ENCODE measurements at regions not wholly inside any gene's neighbourhood (a gene's known extent, or its start where the extent isn't known, plus 50 kb on each side); places are given as distances from the start of the nearest gene placed in this dataset.

- no peak overlapping the region for H3K4me3 Mint-ChIP-seq (ENCODE audit: low read depth, unreplicated experiment)
- peaks cover 7% of the 10 kb centered on the region for H3K4me1 Mint-ChIP-seq (ENCODE audit: low read depth, unreplicated experiment)
- no peaks in the 10 kb centered on the region for H3K9me3 Mint-ChIP-seq (ENCODE audit: low read depth, unreplicated experiment)
- no TSS peak for BruUV-seq (replicated peaks)
- H3K27ac Mint-ChIP-seq (ENCODE audit: unreplicated experiment) = no peak overlapping the region
- DNase-seq = no peak
- H3K27me3 Mint-ChIP-seq (ENCODE audit: unreplicated experiment) = no peaks in the 10 kb centered on the region
- CTCF ChIA-PET = no interaction called here
- no peaks in the 10 kb centered on the region for H3K36me3 Mint-ChIP-seq (ENCODE audit: insufficient read depth, unreplicated experiment)
- no peak for TF ChIP-seq CTCF (IDR thresholded peaks at IDR 0.05; ENCODE audit: unreplicated experiment)
- intact Hi-C loops (cut with micrococcal nuclease; ENCODE audit: unreplicated experiment) = no loop called here
These were observed 209.9 kb upstream of the CTNNB1 start for GRCh38 chr3:40989141-40990061.

- TF ChIP-seq CTCF (IDR thresholded peaks at IDR 0.05; ENCODE audit: unreplicated experiment) = no peak
- no TSS peak for BruUV-seq (replicated peaks)
- H3K27ac Mint-ChIP-seq (ENCODE audit: unreplicated experiment) = no peak overlapping the region
- no peaks in the 10 kb centered on the region for H3K27me3 Mint-ChIP-seq (ENCODE audit: unreplicated experiment)
- DNase-seq = no peak
- intact Hi-C loops (cut with micrococcal nuclease; ENCODE audit: unreplicated experiment) = no loop called here
- no peaks in the 10 kb centered on the region for H3K36me3 Mint-ChIP-seq (ENCODE audit: insufficient read depth, unreplicated experiment)
- peaks cover 7% of the 10 kb centered on the region for H3K4me1 Mint-ChIP-seq (ENCODE audit: low read depth, unreplicated experiment)
- H3K4me3 Mint-ChIP-seq (ENCODE audit: low read depth, unreplicated experiment) = no peak overlapping the region
- H3K9me3 Mint-ChIP-seq (ENCODE audit: low read depth, unreplicated experiment) = no peaks in the 10 kb centered on the region
- CTCF ChIA-PET = no interaction called here
These were observed 209.2 kb upstream of the CTNNB1 start for GRCh38 chr3:40990062-40990456.

GRCh38 chr3:40992023-40992422 is 207.3 kb upstream of the CTNNB1 start:
- BruUV-seq (replicated peaks) = no TSS peak
- TF ChIP-seq CTCF (IDR thresholded peaks at IDR 0.05; ENCODE audit: unreplicated experiment) = no peak
- Mint-ChIP-seq H3K4me3 (ENCODE audit: low read depth, unreplicated experiment) (no peak overlapping the region), H3K4me1 (ENCODE audit: low read depth, unreplicated experiment) (peaks cover 7% of the 10 kb centered on the region), H3K27ac (ENCODE audit: unreplicated experiment) (no peak overlapping the region), H3K27me3 (ENCODE audit: unreplicated experiment) (no peaks in the 10 kb centered on the region), H3K9me3 (ENCODE audit: low read depth, unreplicated experiment) (no peaks in the 10 kb centered on the region), H3K36me3 (ENCODE audit: insufficient read depth, unreplicated experiment) (no peaks in the 10 kb centered on the region)
- DNase-seq = no peak
- intact Hi-C loops (cut with micrococcal nuclease; ENCODE audit: unreplicated experiment) = no loop called here
- CTCF ChIA-PET = no interaction called here

GRCh38 chr3:40994611-40995010 is 204.7 kb upstream of the CTNNB1 start:
- DNase-seq = no peak
- intact Hi-C loops (cut with micrococcal nuclease; ENCODE audit: unreplicated experiment) = no loop called here
- Mint-ChIP-seq H3K4me1 (ENCODE audit: low read depth, unreplicated experiment) (peaks cover 7% of the 10 kb centered on the region), H3K36me3 (ENCODE audit: insufficient read depth, unreplicated experiment) (no peaks in the 10 kb centered on the region), H3K4me3 (ENCODE audit: low read depth, unreplicated experiment) (no peak overlapping the region), H3K27ac (ENCODE audit: unreplicated experiment) (no peak overlapping the region), H3K27me3 (ENCODE audit: unreplicated experiment) (peaks cover 15% of the 10 kb centered on the region), H3K9me3 (ENCODE audit: low read depth, unreplicated experiment) (no peaks in the 10 kb centered on the region)
- TF ChIP-seq CTCF (IDR thresholded peaks at IDR 0.05; ENCODE audit: unreplicated experiment) = no peak
- CTCF ChIA-PET = no interaction called here
- BruUV-seq (replicated peaks) = no TSS peak

All from Calu3 (cell line).